ENCODE measurements at regions not wholly inside any gene's neighbourhood (a gene's known extent, or its start where the extent isn't known, plus 50 kb on each side); places are given as distances from the start of the nearest gene placed in this dataset.

- no peak for TF ChIP-seq CTCF (IDR thresholded peaks at IDR 0.05 in 8 of 11, conservative IDR thresholded peaks at IDR 0.05 in 3 of 11)
- no peak for TF ChIP-seq POLR2AphosphoS5 (IDR thresholded peaks at IDR 0.05)
- no peak for TF ChIP-seq POLR2A (IDR thresholded peaks at IDR 0.05)
- H3K4me3 ChIP-seq: no peak overlapping the region
- H3K36me3 ChIP-seq: no peaks in the 10 kb centered on the region
- peak overlapping the region in 3 of 8 donors; percentile 1 to 77 (median 13) for H3K27ac ChIP-seq
- no peak for DNase-seq
- H3K9me3 ChIP-seq: no peaks in the 10 kb centered on the region
- no peaks in the 10 kb centered on the region for H3K27me3 ChIP-seq (replicated peaks in 1 of 7)
- H3K4me1 ChIP-seq: peaks cover 0 to 6% (median 0%) of the 10 kb centered on the region in 6 donors
- intact Hi-C loops (cut with DNase I; ENCODE audit: low total_unique reads): no loop called here
- WGBS, 5 donors: 30 to 44% (median 37%) methylated on average over 1 of the region's 1 CpG
These were observed 381.2 kb upstream of the FAR2 start for GRCh38 chr12:28767836-28768348.

- no peaks in the 10 kb centered on the region for H3K9me3 ChIP-seq
- intact Hi-C loops (cut with DNase I; ENCODE audit: low total_unique reads): no loop called here
- WGBS, 5 donors: 43 to 60% (median 57%) methylated on average over 5 of the region's 5 CpGs
- H3K36me3 ChIP-seq: no peaks in the 10 kb centered on the region
- no peaks in the 10 kb centered on the region for H3K27me3 ChIP-seq (replicated peaks in 1 of 7)
- peaks cover 0 to 6% (median 0%) of the 10 kb centered on the region in 6 donors for H3K4me1 ChIP-seq
- DNase-seq: no peak
- peak overlapping the region in 7 of 8 donors; percentile 1 to 77 (median 51) for H3K27ac ChIP-seq
- no peak overlapping the region for H3K4me3 ChIP-seq
- TF ChIP-seq CTCF (IDR thresholded peaks at IDR 0.05 in 8 of 11, conservative IDR thresholded peaks at IDR 0.05 in 3 of 11): no peak
- TF ChIP-seq POLR2AphosphoS5 (IDR thresholded peaks at IDR 0.05): peak in 1 of 3 donors; percentile 45
- no peak for TF ChIP-seq POLR2A (IDR thresholded peaks at IDR 0.05)
These were observed 378.8 kb upstream of the FAR2 start for GRCh38 chr12:28770322-28770721.

GRCh38 chr12:28771968-28772367, 377.1 kb upstream of the FAR2 start:
- DNase-seq: no peak
- TF ChIP-seq POLR2AphosphoS5 (IDR thresholded peaks at IDR 0.05): no peak
- TF ChIP-seq CTCF (IDR thresholded peaks at IDR 0.05 in 8 of 11, conservative IDR thresholded peaks at IDR 0.05 in 3 of 11): no peak
- TF ChIP-seq POLR2A (IDR thresholded peaks at IDR 0.05): no peak
- intact Hi-C loops (cut with DNase I; ENCODE audit: low total_unique reads): no loop called here
- Histone ChIP-seq H3K36me3 (no peaks in the 10 kb centered on the region), H3K27ac (no peak overlapping the region), H3K4me1 (peaks cover 0 to 6% (median 0%) of the 10 kb centered on the region in 6 donors), H3K27me3 (replicated peaks in 1 of 7) (no peaks in the 10 kb centered on the region), H3K9me3 (no peaks in the 10 kb centered on the region), H3K4me3 (no peak overlapping the region)
- WGBS, 5 donors: 52 to 63% (median 57%) methylated on average over 4 of the region's 4 CpGs

- Histone ChIP-seq H3K9me3 (no peaks in the 10 kb centered on the region), H3K4me1 (peaks cover 0 to 5% (median 0%) of the 10 kb centered on the region in 6 donors), H3K36me3 (no peaks in the 10 kb centered on the region), H3K27me3 (replicated peaks in 1 of 7) (no peaks in the 10 kb centered on the region), H3K4me3 (no peak overlapping the region), H3K27ac (no peak overlapping the region)
- TF ChIP-seq POLR2AphosphoS5 (IDR thresholded peaks at IDR 0.05) (no peak), POLR2A (IDR thresholded peaks at IDR 0.05) (no peak), CTCF (IDR thresholded peaks at IDR 0.05 in 8 of 11, conservative IDR thresholded peaks at IDR 0.05 in 3 of 11) (no peak)
- WGBS, 5 donors: 92 to 95% (median 93%) methylated on average over 4 of the region's 4 CpGs
- intact Hi-C loops (cut with DNase I; ENCODE audit: low total_unique reads): no loop called here
- DNase-seq: no peak
These were observed 373.5 kb upstream of the FAR2 start for GRCh38 chr12:28775556-28775955.

Data from spleen (tissue), 11 donors.